HG02852 (cell line): ENCODE measurements at regions not wholly inside any gene's neighbourhood (a gene's known extent, or its start where the extent isn't known, plus 50 kb on each side); places are given as distances from the start of the nearest gene placed in this dataset.

Source experiments
- ATAC-seq: cut with Tn5 transposase; IDR thresholded peaks from one replicate; pipeline ENCODE4 v1.9.1; 2021; ENCODE audit warnings: mild to moderate bottlenecking, moderate library complexity; ENCODE audit not compliant: unreplicated experiment

DNA sequence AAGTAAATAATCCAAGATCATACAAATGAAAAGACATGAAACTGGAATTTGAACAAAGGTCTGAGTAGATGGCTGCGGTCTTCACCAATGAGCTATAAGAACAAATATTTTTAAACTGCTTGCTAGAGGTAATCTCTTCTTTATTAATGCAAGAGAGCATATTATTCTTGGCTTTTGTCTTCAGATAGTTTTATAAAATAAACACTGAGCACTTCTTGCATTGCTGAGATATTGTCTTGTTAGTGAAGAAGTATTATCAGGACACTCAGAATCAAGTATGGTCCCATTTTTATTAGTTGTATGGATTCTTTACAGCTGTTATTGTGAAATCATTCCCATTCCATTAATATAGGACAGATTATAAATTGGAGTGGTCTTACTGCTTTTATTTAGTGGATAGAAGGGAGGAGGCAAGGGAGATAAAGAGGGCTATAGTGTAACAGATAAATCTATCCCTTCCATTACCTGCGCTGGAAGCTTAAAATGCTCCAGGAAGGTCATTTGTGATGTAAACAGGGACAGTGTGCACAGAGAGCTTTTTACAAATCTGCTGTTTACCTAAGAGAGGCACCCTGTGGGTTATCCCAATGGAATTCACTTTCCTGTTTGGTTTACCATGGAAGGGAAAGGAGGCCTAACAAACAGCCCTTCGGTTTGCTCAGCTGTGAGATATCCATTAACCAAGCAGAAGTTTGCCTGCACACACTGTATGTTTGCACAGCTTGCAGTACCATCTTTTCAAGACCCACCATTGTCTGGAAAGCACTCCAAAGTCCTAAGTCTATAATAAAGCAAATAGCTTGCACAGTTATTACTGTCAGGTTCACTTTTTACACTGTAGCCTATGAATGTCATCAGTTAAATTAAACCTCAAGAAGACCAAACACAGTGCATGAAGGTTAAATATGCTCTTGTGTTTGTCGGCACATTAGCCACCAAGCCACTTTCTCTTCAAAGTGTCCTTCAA lies 347.7 kb upstream of the TGFBR2 start:
- no peak for ATAC-seq

DNA sequence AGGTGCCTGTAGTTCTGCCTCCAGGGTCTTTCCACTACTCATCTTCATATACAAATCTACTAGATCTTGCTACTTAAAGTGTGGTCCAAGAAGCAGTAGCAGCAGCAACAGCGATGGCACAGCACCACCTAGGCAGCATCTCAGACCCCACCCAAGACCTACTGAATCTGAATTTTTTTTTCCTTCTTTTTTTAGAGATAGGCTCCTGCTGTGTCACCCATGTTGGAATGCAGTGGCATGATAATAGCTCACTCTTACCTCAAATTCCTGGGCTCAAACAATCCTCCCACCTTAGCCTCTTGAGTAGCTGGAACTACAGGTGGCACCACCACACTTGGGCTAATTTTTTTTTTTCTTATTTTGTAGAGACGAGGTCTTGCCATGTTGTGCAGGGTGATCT lies 346.7 kb upstream of the TGFBR2 start:
- no peak for ATAC-seq

DNA sequence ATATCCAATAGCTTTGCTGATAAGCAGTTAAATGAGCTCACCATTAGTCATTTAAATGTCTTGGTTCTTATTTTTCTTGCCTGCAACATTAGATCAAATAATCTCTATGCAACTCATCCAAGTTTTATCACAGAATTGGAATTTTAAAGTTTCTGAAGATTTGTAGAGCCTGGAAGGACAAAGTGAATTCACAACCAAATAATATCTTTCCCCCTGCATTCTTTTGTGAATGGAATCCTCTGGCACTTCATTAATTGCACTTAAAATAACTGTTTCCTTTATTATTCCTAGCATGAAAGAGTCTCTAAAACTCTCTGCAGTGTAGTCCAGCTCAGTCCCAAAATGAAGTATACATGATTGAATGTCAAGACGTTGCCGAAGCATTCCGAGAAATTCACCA lies 345.6 kb upstream of the TGFBR2 start:
- ATAC-seq = no peak

DNA sequence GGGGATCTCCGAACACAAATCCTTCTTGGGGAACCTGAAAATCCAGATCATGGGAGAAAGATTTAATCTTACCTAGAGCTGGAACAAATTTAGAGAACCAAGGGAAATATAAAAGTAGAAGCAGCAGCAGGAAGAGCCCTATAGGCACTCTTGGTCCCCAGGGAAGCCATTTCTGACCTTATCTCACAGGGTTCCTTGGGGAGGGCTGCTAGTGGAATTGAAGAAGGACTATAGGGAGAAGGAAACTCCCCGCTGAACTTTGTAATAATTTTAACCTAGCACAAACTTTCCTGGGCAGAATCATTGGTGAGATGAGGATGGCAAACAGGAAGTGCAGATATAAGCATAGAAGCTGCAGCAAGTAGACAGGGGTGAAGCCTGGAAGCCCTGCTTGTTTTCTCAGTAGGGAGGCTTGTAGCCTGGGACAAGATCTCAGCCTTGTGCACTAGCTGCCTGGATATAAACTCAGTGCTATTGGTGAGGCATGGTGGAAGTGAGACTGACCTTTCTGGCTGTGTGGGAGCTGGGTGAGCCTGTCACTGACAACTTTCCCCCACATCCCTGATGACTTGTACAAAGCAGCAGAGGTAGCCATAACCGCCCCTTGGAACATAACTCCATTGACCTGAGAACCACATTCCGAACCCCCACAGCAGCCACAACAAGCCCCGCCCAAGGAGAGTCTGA lies 343.0 kb upstream of the TGFBR2 start:
- no peak for ATAC-seq

DNA sequence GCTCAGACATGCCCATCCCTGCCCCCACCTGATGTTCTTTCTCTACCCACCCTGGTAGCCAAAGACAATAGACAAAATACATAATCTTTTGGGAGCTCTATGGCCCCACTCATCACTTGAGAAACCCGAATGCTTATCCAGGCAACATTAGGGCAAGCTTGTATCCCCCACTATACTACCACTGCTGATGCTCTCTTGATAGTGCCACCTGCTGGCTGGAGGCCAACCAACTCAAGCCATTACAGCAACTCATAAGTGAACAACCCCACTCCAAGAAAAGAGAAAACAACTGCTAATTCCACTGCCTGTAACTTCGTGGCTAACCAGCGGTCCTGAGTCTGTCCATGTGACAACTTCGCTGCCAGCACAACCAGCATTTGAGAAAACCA lies 342.5 kb upstream of the TGFBR2 start:
- no peak for ATAC-seq

DNA sequence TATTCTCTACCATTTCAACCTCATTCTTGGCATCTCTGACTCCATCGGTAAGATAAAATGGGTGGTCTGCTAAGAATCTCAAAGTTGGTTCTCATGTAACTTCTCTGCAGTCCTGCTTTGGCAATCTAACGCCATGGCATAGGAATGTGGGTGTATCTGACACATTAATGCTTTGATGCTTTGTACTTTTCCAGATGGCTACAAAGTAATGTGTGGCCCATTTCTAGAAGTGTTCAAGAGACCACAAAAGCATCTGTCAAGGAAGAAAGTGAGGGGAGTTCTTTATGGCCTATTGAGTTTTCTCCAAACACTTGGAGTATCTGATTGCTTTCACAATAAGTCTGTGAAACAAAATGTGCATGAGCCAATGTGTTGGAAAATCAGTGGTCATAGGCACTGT lies 339.9 kb upstream of the TGFBR2 start:
- ATAC-seq = no peak

DNA sequence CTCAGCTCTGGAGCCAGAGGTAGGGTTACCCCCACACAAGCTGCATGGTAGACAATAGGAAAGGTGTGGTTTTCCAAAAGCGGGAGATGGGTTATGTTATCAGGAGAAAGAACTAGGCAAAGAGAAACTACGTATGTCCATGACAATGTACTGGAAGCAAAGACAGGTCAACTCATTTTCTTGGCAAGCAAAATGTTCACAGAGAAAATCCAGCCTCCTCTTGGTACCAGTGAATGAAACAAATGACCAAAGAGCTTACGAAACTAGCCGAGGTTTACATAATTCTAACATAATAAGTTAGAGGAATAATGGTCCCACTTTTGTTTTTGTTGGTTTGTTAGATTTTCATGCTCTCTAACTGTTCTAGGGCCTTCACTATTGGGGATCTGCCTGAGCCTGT lies 338.1 kb upstream of the TGFBR2 start:
- ATAC-seq = no peak

DNA sequence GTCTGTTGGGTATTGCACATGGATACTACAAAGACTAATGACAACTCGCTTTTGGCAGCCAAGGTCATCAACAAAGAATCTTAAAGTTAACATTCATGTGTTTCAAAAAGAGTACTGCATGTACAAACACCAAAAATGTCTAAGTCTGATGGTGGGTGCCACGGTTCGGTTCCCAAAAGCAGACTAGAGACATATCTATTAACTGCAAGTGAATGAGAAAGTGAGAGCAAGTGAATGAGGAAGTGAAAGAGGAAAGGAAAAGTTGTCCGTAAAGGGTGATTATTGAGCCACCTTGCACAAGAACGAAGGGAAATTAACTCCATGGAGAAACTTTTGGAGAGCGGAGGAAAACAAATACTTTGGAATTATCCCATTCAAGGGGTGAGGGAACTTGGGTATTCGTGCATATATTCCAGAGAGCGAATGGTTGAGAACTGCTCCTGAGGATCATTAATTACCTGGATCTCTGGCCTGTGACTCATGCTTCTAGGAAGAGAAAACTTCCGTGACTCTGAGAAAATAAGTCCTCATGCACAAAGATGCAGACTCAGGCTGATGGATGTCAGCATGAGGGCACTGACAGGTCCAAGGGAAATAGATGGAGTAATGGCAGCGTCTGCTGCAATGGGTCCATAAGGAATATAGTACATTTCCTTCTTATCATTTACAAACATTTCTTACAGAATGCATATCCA lies 336.5 kb upstream of the TGFBR2 start:
- peak; percentile 79 for ATAC-seq

DNA sequence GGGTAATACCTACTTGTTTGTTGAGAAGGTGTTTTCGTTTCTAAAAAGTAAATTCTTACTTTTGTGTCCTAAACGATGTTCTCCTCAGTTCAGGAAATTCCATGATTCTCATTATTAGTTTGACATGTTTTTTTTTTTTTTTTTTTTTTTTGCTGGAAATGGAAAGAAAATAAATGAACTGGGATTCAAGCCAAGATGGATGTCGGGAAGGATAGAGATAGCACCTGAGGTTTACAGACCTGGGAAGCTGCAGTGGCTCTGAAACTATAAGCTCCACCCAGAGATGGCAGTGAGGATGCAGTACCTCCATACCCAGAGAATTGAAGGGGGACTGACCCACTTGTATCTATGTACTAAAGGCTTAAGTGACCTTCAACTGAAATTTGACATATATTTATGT lies 334.6 kb upstream of the TGFBR2 start:
- no peak for ATAC-seq

DNA sequence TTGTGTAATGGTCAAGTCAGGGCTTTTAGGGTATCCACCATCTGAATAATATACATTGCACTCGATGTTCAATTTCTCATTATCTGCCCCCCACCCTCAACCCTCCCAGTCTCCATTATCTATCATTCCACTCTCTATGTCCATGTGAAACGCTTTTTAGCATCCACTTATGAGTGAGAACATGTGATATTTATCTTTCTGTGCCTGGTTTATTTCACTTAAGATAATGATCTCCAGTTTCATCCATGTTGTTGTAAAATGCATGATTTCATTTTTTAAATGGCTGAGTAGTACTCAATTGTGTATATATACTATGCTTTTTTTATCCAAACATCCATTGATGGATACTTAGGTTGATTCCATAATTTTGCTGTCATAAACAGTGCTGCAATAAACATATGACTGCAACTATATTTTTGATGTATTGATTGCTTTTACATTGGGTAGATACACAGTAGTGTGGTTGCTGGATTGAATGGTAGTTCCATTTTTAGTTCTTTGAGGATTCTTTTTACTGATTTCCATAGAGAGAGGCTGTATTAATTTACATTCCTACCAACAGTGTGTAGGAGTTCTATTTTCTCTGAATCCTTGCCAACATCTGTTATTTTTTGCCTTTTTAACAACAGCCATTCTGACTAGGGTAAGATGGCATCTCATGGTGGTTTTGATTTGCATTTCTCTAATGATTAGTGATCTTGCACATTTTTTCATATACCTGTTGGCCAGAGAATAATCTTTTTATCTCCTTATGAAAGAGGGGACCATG lies 332.9 kb upstream of the TGFBR2 start:
- ATAC-seq = no peak

DNA sequence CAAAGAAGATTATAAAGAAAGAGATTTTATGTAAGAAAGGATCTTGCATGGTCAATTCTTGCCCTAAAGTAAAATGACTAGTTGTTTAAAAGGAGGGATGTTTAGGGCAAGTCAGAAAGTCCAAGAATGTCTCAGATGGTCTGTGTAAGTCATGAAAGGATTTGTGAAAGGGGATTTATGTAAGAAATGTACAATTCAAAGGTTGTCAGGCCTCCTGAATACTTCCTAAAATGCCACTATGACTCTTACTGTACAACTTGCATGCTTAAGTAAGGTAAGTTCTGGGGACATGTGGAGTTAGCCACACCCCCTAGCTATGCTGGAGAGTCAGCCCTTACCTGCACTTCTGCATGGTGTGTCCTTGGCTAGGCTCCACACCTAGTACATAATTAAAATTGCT lies 328.9 kb upstream of the TGFBR2 start:
- ATAC-seq = no peak

DNA sequence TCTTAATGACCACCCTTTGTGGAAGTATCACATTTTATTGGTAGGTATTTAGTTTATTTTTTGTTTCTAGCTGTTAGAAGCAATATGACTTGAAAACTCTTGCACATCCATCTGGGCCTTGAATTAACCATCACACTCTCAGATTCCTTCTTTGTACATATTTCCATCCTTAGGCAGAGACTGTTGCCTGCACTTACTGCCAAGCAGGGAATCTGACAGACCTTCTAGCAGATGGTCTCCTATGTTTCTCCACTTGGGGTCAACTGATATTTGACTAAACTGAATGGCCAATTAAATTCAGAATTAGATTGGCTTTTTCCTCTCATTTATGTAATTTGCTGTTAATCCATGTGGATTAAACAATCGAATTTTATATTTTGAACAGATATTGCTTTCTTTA lies 324.9 kb upstream of the TGFBR2 start:
- ATAC-seq = no peak

DNA sequence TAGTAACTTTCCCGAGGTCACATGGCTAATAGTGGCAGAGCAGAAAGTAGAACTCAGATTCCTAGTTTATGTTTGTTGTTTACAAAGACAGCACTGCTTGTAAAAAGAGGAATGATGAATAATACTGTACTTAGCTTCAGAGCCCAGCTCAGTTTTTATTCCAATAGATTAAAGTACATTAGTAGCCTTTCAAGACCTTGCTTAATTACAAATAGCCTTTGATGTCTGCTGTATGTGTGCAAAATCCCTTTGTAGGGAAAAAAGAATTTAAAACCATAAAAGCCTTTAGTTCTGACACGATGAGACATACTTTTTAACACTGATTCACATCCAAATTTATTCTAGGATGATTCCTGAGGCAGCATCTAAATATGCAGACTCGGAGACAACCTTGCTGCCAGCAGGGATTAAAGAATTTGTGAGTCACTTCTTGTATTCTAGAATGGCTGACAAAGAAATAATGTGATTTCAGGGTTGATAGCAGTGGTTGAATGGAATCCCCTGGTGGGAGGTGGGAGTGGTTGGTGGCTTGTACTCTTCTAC lies 324.2 kb upstream of the TGFBR2 start:
- no peak for ATAC-seq

DNA sequence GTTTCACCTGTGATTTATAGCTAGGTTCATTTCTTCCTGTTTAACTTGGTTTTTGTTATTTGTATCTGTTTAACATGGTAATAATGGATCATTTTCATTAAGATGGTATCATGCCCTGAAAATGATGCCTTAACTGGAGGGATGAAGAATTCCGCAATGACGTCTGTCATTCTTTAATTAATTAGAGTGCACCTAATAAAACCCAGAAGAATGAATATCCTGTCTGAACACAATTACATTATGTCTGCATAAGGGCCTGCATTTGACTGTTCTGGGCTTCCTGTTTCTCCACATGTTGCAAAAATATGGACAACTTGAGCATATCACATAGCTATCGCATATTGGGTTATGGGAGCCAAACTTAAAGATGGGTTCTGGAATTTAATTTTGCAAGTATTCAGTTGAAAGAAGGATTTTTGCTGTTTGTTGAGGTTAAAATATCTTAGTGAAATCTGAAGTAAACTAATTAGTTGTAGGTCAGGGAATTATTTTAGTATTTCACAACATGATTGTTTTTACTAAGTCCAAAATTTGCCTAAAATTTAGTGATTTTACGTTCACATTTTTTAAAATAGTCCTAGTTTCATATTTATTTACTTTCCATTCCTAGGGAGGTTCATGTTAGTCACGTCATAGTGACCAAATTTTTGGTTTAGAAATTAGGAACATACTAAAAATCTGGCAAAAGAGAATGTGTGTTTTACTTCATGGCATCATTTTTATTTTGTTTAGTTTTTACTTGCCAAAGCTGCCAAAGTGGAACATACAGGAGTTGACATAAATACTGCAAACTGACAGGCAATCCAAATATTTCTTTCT lies 321.0 kb upstream of the TGFBR2 start:
- no peak for ATAC-seq

DNA sequence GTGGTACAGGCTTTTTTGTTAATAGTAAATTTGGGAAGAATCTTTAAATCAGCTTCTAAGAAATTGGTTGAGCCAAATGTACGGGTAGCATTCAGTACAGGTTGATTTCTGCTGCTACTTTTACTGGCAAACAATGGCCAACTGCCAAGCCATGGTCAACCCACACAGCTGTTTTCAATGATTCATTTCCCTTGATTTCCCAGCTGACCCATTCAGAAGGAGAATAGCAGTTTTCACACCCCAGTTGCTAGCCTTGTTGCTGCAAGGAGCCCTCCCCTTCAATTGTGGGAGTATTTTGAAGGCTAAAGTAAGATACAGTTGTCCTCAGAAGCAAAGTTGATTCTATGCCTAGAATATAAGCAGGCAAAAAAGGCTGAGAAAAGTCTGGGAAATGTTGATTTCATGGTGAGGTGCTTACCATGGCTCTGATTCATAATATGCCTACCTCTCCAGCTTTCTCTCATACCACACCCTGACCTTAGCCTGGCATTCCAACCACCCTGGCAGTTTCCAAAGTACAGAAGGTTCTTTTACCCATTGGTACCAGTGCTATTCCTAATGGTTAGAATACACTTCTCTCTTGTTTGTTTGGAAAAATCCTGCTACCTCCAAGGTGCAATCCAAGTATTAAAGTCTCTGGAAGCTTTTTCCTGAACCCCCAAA lies 320.3 kb upstream of the TGFBR2 start:
- no peak for ATAC-seq

DNA sequence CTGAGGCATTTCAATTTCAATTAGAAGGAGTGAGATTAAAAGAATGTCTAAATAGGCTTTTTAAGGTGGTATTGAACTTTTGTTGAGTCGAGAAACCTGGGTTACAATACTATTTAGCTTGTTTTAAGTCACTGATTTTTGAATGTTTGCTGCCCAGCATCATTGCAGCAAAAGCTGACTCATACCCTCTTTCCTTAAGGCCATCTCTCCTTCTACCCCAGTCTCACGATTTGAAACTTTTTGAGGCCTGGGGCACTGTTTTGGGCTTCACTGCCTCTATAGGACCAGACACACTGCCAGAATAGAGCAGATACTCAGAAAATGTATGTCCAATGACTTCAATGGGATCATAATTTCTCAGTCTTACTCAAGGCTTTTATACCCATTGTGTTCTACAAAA lies 319.6 kb upstream of the TGFBR2 start:
- ATAC-seq = no peak

DNA sequence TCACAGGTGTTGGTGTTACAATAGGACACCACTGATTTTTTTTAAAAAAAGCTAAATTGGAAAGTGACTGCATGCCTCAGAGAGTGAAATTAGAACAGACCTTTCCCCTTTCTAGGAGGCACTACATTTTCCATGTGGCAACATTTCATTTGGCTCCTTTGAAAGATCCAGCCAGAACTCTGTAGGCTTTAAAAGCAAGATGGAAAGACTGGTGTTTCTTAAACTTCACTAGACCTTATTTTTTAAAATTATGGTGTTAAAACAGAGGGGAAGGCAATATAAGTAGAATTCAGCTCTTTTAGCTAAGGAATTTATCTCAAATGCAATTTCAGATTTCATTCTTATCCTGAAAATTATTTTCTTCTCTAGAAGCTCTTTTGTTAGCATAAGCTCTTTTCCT lies 317.6 kb upstream of the TGFBR2 start:
- no peak for ATAC-seq

DNA sequence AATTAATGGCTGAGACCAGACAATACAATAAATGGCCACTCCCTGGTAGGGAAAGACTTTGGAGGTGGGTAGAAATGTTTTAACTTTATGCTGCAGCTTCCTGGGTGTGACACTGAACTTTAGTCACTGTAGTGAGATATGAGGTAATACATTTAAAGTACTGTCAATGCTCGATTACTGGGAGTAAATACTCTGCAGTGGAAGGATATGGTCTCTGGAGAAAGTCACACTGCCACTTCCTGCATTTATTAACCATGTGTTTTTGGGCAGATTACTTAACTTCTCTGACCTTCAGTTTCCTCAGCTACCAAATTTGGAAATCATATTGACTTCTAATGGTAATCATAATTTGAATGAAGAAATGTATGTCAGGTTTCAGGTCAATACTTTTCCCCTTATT lies 317.1 kb upstream of the TGFBR2 start:
- ATAC-seq = no peak

DNA sequence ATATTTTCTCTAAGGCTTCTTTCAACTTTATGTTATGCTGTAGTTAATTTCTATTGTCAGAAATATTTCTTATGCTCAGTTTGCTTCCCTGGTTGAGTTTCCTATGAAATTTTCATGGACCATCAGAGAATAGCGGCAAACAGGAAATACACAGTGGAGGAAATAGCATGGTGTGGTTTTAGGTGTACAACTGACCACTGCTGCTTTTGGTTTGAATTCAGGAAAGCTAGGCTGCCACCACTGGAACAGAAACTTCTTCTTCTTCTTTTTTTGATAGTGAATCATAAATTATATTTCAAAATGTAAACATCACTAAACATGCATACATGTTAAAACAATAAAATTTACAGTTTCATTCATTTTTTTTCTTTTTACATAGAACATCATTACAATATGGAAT lies 316.6 kb upstream of the TGFBR2 start:
- no peak for ATAC-seq
